ENCODE measurements at regions not wholly inside any gene's neighbourhood (a gene's known extent, or its start where the extent isn't known, plus 50 kb on each side); places are given as distances from the start of the nearest gene placed in this dataset.

GRCh38 chr4:18435781-18436180, 414.2 kb upstream of the LCORL start:
- no peak for TF ChIP-seq CTCF (IDR thresholded peaks at IDR 0.05; ENCODE audit: extremely low read depth in 1 of 2, insufficient read depth in 1 of 2, low read depth in 1 of 2, low read length in 2 of 2)
- TF ChIP-seq POLR2A (IDR thresholded peaks at IDR 0.05; ENCODE audit: low read depth, low read length), result no peak
- TF ChIP-seq MAX (IDR thresholded peaks at IDR 0.05; ENCODE audit: insufficient read depth, insufficient read length), result no peak

Measured in endothelial cell of umbilical vein (primary cell).